GM18517 (cell line): ENCODE measurements at regions not wholly inside any gene's neighbourhood (a gene's known extent, or its start where the extent isn't known, plus 50 kb on each side); places are given as distances from the start of the nearest gene placed in this dataset.
"Not testable (repeated sequence)": the region's sequence is repeated elsewhere in the genome, so short reads cannot be mapped to it uniquely, and the experiment has no call there.

Experiments used
- ATAC-seq: cut with Tn5 transposase; IDR thresholded peaks from one replicate; pipeline ENCODE4 v1.9.1; 2021; ENCODE audit warnings: mild to moderate bottlenecking, moderate library complexity; ENCODE audit not compliant: unreplicated experiment

DNA sequence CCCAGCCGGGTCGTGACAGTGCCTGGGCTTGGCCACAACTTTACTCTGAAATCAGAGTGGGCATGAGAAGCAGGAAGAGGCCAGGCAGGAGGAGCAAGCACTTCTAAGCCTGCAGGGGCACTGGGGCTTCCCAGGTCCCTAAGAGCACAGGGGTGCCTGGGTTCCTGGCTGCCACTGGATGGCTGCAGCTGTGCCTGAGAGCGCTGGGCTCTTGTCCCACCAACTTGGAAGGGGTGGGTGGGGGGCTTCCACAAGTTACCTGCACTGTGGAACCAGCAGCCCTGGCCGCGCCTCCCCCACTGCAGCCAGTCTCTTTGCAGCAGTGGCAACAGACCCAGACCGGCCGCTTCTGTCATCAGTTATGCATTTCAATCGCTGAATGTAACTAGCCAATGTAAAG, 434.7 kb upstream of the GRM3 start:
- ATAC-seq, result no peak

DNA sequence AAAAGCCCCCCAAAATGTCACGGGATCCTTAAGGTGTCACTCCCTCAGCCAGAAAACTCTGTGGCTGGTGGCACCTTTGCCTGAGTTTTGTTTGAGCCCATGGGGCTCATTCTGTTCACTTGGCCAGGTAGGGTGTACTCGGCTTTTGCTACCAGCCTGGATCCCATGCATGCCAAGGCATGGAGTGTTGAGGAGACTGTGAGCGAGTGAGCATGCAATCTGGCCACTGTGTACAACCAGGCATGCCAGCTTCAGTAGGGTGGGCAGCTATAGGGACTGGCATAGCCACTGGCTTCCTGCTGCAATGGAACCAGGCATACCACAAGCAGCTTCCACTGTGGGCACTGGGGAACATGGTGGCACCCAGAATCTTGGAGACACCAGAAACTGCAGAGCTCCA, 436.0 kb upstream of the GRM3 start:
- ATAC-seq, result no peak

DNA sequence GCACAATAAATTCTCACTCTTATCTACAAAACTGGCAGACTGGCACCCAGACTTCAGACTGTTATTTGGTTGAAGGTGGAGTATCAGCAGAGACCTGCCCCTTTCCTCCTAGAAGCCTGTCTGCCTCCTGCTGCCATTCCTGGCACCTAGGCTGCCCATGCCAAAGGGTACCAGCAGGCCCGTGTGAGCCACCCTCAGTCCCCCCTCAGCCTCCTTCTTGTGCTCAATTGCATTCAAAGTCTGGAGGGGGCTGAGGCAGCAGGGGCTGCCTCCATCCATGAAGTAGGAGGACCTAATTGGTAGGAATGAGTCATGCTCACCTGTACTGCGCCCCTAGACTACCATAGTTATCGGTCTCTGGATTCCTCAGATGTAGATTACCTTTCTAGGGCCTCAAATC, 440.9 kb upstream of the GRM3 start:
- ATAC-seq, result no peak

DNA sequence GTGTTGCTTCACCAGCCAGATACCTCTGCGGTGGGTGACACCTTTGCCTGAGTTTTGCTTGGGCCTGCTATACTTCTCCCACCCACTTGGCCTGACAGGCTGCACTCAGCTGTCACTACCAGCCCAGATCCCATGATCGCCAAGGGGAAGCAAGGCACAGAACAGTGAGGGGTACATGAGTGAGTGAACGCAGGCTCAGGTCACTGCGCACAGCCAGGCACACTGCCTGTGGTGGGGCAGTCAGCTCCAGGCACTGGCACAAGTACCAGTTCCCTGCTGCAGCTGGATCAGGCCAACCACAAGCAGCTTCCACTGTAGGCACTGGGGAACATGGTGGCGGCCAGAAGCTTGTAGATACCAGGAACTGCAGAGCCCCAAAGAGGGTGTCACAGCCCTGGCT, 441.9 kb upstream of the GRM3 start:
- ATAC-seq, result no peak

GRCh38 chr7:86199881-86200614, 443.7 kb upstream of the GRM3 start:
- ATAC-seq, result no peak

DNA sequence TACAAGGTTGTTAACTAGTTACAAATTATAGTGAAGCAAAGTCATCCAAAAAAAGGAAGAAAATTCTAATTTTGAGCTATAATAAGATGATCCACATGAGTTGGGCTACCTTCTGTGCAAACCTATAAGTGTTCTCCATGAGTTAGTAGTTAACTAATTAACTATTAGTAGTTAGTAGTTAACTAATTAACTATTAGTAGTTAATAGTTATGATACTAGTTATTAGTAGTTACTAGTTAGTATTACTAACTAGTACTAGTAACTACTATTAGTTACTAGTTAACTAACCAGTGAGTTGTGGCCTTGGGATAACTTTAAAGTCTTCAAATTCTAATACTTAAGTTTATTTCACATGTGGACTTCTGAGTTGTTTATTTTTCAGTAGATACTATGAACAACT, 453.4 kb upstream of the GRM3 start:
- ATAC-seq, result no peak

DNA sequence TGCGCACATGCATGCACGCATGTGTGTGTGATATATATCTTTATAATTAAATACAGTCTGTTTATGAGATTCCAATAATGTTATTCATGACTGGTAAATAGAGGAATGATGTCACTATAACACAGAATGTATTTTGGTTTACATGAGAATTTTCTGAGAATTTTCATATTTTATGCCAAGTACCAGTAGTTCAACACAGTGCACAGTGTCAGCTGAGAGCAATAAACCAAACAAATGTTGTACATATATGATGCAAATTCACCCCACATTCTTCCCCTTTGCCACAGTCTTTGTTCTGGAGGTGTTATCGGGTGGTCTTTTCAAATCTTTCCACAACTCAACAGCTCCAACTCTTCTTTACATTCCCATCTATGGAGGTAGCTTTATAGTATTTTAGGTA, 462.2 kb upstream of the GRM3 start:
- no peak for ATAC-seq

- no peak for ATAC-seq
Observed at GRCh38 chr7:86164827-86165226, 478.9 kb upstream of the GRM3 start.

- no peak for ATAC-seq
Observed at GRCh38 chr7:86158111-86158510, 485.6 kb upstream of the GRM3 start.

GRCh38 chr7:86155623-86156022, 488.1 kb upstream of the GRM3 start:
- no peak for ATAC-seq

DNA sequence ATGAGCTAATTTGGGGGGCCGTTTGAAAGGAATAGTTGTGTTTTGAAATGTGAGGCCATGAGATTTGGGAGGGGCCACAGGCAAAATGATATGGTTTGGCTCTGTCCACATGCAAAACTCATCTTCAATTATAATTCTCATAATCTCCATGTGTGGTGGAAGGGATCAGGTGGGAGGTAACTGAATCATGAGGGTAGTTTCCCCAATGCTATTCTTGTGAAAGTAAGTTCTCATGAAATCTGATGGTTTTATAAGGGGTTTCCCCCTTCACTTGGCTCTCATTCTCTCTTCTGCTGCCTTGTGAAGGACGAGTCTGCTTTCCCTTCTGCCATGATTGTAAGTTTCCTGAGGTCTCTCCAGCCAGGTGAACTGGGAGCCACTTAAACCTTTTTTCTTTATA, 490.8 kb upstream of the GRM3 start:
- no peak for ATAC-seq

- ATAC-seq, result no peak
Observed at GRCh38 chr7:86149024-86149665, 494.6 kb upstream of the GRM3 start.

GRCh38 chr7:86148501-86148900, 495.2 kb upstream of the GRM3 start:
- ATAC-seq, result no peak

- ATAC-seq, result no peak
Observed at GRCh38 chr7:86137343-86137742, 506.4 kb upstream of the GRM3 start.

GRCh38 chr7:86130268-86130667, 513.4 kb upstream of the GRM3 start:
- no peak for ATAC-seq

DNA sequence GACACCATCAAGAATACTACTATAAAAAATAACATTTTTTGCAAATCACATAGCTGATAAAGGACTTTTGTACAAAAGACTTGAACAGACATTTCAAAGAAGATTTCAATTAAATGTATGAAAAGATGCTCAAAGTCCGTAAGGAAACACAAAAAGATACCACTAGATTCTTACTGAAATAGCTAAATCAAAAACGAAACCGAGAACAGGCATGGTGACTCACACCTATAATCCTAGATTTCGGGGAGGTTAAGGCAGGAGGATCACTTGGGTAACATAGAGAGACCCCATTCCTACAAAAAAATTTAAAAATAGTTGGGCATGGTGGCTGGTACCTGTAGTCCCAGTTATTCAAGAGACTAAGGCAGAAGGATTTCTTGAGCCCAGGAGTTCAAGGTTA, 520.2 kb upstream of the GRM3 start:
- ATAC-seq, result no peak

GRCh38 chr7:86094166-86094669, 549.5 kb upstream of the GRM3 start:
- no peak for ATAC-seq

GRCh38 chr7:86091369-86091768, 552.3 kb upstream of the GRM3 start:
- ATAC-seq, result no peak

DNA sequence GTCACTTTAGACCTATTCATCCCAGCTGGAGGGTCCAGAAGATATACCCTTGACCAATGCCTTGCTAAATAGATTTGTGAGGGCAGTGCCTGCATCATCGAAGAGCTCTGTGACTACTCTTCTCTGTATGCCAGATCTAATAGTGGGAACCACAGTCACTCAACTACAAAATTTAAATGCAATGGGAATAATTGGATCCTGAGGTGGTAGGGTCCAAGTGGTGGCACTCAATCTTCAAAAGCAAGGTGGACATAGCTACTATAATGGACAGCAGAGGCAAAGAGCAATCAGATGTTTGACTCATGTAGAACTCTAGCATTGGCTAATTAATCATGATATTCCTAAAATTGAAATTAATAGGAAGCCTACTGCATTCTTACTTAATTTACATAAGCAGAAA, 554.3 kb upstream of the GRM3 start:
- ATAC-seq, result no peak

GRCh38 chr7:86064572-86064971, 579.1 kb upstream of the GRM3 start:
- ATAC-seq, result not testable (repeated sequence)

DNA sequence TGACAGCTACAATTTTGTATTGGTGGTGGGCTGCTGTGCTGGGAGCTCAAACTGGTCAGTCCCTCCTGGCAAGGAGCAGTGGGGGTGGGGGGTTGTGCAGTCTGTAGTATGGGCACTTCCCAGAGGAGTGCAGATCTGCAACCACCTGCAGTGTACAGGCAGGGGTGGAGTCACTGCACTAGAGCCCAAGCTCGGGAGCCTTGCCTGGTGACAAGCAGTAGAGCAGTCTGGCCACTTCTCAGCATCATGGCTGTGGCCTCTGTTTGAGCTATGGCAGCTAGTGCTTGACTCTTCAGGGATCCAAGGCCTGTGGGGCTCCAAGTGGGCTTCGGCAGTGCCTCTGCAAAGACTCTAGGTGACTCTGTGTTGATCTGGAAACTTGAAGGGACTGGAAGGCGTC, 585.1 kb upstream of the GRM3 start:
- ATAC-seq, result no peak

- ATAC-seq, result no peak
Observed at GRCh38 chr7:86050918-86051317, 592.8 kb upstream of the GRM3 start.

- no peak for ATAC-seq
Observed at GRCh38 chr7:86049910-86050309, 593.8 kb upstream of the GRM3 start.
